ENCODE measurements at regions not wholly inside any gene's neighbourhood (a gene's known extent, or its start where the extent isn't known, plus 50 kb on each side); places are given as distances from the start of the nearest gene placed in this dataset.

DNA sequence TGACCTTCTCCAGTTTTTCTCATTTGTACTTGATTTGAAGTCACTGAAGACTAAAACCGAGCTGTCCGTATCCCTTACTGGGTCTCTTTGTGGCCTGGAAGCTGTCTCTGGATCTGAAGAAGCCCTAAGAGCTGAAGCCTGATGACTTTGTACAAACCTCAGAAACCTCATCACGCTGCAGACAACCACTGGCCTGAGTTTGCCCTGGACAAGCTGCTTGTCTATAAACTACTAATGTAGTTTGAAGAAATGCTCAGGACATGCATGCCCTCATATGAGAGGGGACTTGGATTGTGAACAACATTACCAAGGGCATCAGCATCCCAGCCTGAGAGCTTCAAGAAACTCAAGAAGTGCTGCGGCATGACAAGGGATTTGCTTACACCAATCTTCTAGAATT lies 79.3 kb upstream of the CBLN2 start:
- TF ChIP-seq ZNF70 (CRISPR knock-in tag; IDR thresholded peaks at IDR 0.05) = no peak
- TF ChIP-seq RARB (CRISPR knock-in tag; IDR thresholded peaks at IDR 0.05) = no peak
- TF ChIP-seq ZFP30 (CRISPR knock-in tag; IDR thresholded peaks at IDR 0.05) = no peak
- TF ChIP-seq SNAI2 (CRISPR knock-in tag; IDR thresholded peaks at IDR 0.05) = no peak
- TF ChIP-seq ZC3H10 (CRISPR knock-in tag; IDR thresholded peaks at IDR 0.05) = no peak

Data from SK-N-SH treated with all-trans-retinoic acid at 6 μM for 48 hours (cell line).